Activated T-helper 1 cell treated with Interleukin-2 at 50 U/mL for 16 hours (primary cell): ENCODE measurements at regions not wholly inside any gene's neighbourhood (a gene's known extent, or its start where the extent isn't known, plus 50 kb on each side); places are given as distances from the start of the nearest gene placed in this dataset.

Experiments used
- DNase-seq: peaks from one replicate; pipeline ENCODE4 v3.0.0-alpha.2; 2020; ENCODE audit warnings: low read depth

GRCh38 chr1:199333180-199333579 lies 694.3 kb upstream of the NR5A2 start:
- no peak for DNase-seq

- no peak for DNase-seq
Measured at GRCh38 chr1:199335496-199335895, 692.0 kb upstream of the NR5A2 start.

GRCh38 chr1:199336745-199337640 lies 690.5 kb upstream of the NR5A2 start:
- no peak for DNase-seq

- DNase-seq, result no peak
Measured at GRCh38 chr1:199338760-199339159, 688.8 kb upstream of the NR5A2 start.

- DNase-seq, result no peak
Measured at GRCh38 chr1:199352351-199352750, 675.2 kb upstream of the NR5A2 start.

GRCh38 chr1:199353906-199354305 lies 673.6 kb upstream of the NR5A2 start:
- DNase-seq, result no peak

- DNase-seq, result no peak
Measured at GRCh38 chr1:199356561-199356960, 670.9 kb upstream of the NR5A2 start.

GRCh38 chr1:199357599-199357998 lies 669.9 kb upstream of the NR5A2 start:
- no peak for DNase-seq

- DNase-seq, result no peak
Measured at GRCh38 chr1:199362996-199363395, 664.5 kb upstream of the NR5A2 start.

GRCh38 chr1:199373139-199373538 lies 654.4 kb upstream of the NR5A2 start:
- no peak for DNase-seq

GRCh38 chr1:199377211-199377610 lies 650.3 kb upstream of the NR5A2 start:
- no peak for DNase-seq

- no peak for DNase-seq
Measured at GRCh38 chr1:199383793-199384192, 643.7 kb upstream of the NR5A2 start.

- no peak for DNase-seq
Measured at GRCh38 chr1:199394856-199395255, 632.7 kb upstream of the NR5A2 start.

- DNase-seq, result no peak
Measured at GRCh38 chr1:199396456-199396855, 631.1 kb upstream of the NR5A2 start.

GRCh38 chr1:199399996-199400724 lies 627.4 kb upstream of the NR5A2 start:
- DNase-seq, result no peak

- DNase-seq, result no peak
Measured at GRCh38 chr1:199403531-199404116, 623.9 kb upstream of the NR5A2 start.

GRCh38 chr1:199404191-199404590 lies 623.3 kb upstream of the NR5A2 start:
- DNase-seq, result no peak

GRCh38 chr1:199404976-199405375 lies 622.5 kb upstream of the NR5A2 start:
- DNase-seq, result no peak

- no peak for DNase-seq
Measured at GRCh38 chr1:199405634-199406196, 621.8 kb upstream of the NR5A2 start.

- DNase-seq, result no peak
Measured at GRCh38 chr1:199410462-199410861, 617.0 kb upstream of the NR5A2 start.

- DNase-seq, result no peak
Measured at GRCh38 chr1:199411506-199411905, 616.0 kb upstream of the NR5A2 start.

- DNase-seq, result no peak
Measured at GRCh38 chr1:199422206-199422605, 605.3 kb upstream of the NR5A2 start.

- no peak for DNase-seq
Measured at GRCh38 chr1:199447906-199448305, 579.6 kb upstream of the NR5A2 start.
